ENCODE measurements at regions not wholly inside any gene's neighbourhood (a gene's known extent, or its start where the extent isn't known, plus 50 kb on each side); places are given as distances from the start of the nearest gene placed in this dataset.

GRCh38 chr10:55367555-55367954 lies 566.5 kb upstream of the PCDH15 start:
- TF ChIP-seq FOXP2 (optimal IDR thresholded peaks at IDR 0.05; ENCODE audit: borderline replicate concordance, extremely low read depth, extremely low read length, insufficient read depth) (no peak), POLR2AphosphoS5 (IDR thresholded peaks at IDR 0.05; ENCODE audit: low read depth, low read length) (no peak), SIN3A (IDR thresholded peaks at IDR 0.05; ENCODE audit: borderline replicate concordance, insufficient read depth, low read length) (no peak)
- TF ChIP-seq, protein P1, sequence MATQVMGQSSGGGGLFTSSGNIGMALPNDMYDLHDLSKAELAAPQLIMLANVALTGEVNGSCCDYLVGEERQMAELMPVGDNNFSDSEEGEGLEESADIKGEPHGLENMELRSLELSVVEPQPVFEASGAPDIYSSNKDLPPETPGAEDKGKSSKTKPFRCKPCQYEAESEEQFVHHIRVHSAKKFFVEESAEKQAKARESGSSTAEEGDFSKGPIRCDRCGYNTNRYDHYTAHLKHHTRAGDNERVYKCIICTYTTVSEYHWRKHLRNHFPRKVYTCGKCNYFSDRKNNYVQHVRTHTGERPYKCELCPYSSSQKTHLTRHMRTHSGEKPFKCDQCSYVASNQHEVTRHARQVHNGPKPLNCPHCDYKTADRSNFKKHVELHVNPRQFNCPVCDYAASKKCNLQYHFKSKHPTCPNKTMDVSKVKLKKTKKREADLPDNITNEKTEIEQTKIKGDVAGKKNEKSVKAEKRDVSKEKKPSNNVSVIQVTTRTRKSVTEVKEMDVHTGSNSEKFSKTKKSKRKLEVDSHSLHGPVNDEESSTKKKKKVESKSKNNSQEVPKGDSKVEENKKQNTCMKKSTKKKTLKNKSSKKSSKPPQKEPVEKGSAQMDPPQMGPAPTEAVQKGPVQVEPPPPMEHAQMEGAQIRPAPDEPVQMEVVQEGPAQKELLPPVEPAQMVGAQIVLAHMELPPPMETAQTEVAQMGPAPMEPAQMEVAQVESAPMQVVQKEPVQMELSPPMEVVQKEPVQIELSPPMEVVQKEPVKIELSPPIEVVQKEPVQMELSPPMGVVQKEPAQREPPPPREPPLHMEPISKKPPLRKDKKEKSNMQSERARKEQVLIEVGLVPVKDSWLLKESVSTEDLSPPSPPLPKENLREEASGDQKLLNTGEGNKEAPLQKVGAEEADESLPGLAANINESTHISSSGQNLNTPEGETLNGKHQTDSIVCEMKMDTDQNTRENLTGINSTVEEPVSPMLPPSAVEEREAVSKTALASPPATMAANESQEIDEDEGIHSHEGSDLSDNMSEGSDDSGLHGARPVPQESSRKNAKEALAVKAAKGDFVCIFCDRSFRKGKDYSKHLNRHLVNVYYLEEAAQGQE (IDR thresholded peaks at IDR 0.05; ENCODE audit: insufficient read depth in 1 of 2, low read depth in 2 of 2, low read length in 2 of 2): no peak
